OCI-LY7 (cell line): ENCODE measurements at regions not wholly inside any gene's neighbourhood (a gene's known extent, or its start where the extent isn't known, plus 50 kb on each side); places are given as distances from the start of the nearest gene placed in this dataset.

Source experiments
- EZH2phosphoT487 ChIP-seq: fragments of 200-600 bp; sonication (generic); IDR thresholded peaks from 2 replicates; pipeline ENCODE4 v1.6.1; 2018; ENCODE audit warnings: low read depth, borderline replicate concordance, mild to moderate bottlenecking, mixed run types, antibody characterized with exemption, low read length, moderate library complexity, mixed read lengths
- TF ChIP-seq, protein P1 (sequence below): fragments of 200-600 bp; sonication (generic); conservative IDR thresholded peaks from 2 replicates; pipeline ENCODE4 v1.5.1; 2014; ENCODE audit warnings: mild to moderate bottlenecking, antibody characterized with exemption, low read length, moderate library complexity, mixed read lengths

DNA sequence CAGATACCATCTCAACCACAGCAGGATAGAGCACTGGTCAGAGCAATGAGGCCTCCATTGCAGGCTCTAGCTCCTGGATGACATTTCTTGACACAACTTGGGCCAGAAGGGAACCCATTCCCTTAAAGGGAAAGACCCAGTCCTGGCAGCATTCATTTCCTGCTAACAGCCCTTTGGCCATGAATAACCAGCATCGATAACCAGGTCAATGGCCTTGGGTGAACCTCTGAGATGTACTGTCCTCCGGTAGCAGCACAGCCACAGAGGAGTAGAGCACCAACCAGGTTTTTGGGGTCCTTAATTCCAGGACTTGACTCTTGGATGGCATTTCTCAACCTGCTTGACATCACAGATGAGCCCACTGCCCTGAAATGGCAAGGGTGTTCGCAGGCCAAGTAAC lies 71.2 kb upstream of the FKBP1C start:
- no peak for TF ChIP-seq EZH2phosphoT487
- TF ChIP-seq, protein P1, sequence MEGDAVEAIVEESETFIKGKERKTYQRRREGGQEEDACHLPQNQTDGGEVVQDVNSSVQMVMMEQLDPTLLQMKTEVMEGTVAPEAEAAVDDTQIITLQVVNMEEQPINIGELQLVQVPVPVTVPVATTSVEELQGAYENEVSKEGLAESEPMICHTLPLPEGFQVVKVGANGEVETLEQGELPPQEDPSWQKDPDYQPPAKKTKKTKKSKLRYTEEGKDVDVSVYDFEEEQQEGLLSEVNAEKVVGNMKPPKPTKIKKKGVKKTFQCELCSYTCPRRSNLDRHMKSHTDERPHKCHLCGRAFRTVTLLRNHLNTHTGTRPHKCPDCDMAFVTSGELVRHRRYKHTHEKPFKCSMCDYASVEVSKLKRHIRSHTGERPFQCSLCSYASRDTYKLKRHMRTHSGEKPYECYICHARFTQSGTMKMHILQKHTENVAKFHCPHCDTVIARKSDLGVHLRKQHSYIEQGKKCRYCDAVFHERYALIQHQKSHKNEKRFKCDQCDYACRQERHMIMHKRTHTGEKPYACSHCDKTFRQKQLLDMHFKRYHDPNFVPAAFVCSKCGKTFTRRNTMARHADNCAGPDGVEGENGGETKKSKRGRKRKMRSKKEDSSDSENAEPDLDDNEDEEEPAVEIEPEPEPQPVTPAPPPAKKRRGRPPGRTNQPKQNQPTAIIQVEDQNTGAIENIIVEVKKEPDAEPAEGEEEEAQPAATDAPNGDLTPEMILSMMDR, result no peak
